Activated CD4-positive, CD25-positive, alpha-beta regulatory T cell treated with anti-CD3 and anti-CD28 coated beads, Interleukin-2, amount 50 U/mL, for 16 hours (primary cell): ENCODE measurements at regions not wholly inside any gene's neighbourhood (a gene's known extent, or its start where the extent isn't known, plus 50 kb on each side); places are given as distances from the start of the nearest gene placed in this dataset.
"Not testable (repeated sequence)": the region's sequence is repeated elsewhere in the genome, so short reads cannot be mapped to it uniquely, and the experiment has no call there.

Source experiments
- DNase-seq: peaks from one replicate; pipeline ENCODE4 v3.0.0-alpha.2; 2020; ENCODE audit warnings: low read depth, low spot score

GRCh38 chr4:66439508-66439907 is 769.2 kb upstream of the EPHA5 start:
- no peak for DNase-seq

- no peak for DNase-seq
These were observed 763.4 kb upstream of the EPHA5 start for GRCh38 chr4:66433706-66434105.

GRCh38 chr4:66430856-66431255 is 760.6 kb upstream of the EPHA5 start:
- DNase-seq, result no peak

- no peak for DNase-seq
These were observed 759.0 kb upstream of the EPHA5 start for GRCh38 chr4:66429276-66429675.

DNA sequence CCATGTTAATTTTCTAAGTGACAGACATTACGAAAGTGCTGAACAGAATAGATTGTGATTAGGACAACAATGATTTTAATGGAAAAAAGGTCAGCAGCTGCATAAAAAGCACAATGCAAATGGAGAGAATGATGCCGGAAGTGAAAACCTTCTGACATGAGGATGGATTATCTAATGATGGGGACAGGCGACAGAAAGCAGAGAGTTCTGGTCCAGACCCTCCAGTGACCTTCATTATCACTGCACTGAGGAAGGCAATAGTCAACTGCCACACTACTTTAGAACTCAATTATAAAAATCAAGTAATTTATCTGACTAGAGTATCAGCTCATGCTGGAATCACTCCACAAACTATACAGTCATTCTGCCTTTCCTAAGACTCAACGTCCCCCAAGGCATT is 746.1 kb upstream of the EPHA5 start:
- DNase-seq, result no peak

DNA sequence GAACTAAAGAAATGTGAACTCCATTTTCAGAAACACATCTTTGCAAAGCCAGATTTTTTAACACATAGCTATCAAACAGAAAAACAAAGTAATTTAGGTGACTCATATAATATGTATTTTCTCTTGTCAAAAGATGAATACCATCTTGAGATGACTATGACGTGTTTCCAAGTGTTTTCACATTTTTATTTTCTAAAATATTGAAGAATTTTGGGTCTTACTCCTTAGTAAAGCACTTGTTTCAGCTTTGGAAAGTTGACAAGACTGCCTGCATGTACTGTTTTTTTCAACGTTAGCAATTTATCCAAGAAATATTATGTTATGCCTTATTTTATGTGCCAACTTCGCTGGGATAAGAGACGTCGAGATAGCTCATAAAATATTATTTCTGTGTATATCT is 733.9 kb upstream of the EPHA5 start:
- no peak for DNase-seq

DNA sequence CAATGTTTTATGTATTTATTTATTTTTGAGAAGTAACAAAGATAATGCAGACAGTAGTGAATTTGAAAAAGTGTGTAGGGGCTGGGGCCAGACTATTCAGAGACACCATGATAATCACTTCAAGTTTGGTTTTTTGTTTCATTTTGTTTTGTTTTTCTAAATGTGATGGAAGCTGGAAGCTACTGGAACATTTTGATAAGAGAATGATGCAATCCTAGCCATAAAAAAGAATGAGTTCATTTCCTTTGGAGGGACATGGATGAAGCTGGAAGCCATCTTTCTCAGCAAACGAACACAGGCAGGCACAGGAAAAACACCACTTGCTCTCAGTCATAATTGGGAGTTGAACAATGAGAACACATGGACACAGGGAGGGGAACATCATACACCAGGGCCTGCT is 706.6 kb upstream of the EPHA5 start:
- no peak for DNase-seq

- DNase-seq, result no peak
These were observed 706.1 kb upstream of the EPHA5 start for GRCh38 chr4:66376396-66376795.

- no peak for DNase-seq
These were observed 703.0 kb upstream of the EPHA5 start for GRCh38 chr4:66373268-66373667.

DNA sequence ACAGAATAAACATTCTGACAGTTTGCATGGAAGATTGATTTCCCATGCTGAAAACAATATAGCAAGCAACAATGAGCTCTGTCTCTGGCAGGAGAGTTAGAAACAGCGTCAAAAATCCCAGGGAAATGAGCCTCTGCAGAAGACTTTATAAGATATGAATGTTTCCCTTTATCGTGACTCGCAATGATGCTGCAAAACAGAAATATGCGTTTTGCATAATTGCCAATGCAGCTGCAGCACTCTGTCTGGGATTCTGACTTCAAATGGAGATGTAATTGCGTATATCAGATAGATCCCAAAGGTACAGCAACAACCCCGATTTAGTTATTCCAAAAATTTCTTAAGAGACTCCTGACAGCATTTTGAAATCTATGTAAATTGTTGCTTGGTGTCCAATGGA is 702.4 kb upstream of the EPHA5 start:
- DNase-seq, result no peak

GRCh38 chr4:66367043-66367660 is 696.9 kb upstream of the EPHA5 start:
- DNase-seq, result no peak

DNA sequence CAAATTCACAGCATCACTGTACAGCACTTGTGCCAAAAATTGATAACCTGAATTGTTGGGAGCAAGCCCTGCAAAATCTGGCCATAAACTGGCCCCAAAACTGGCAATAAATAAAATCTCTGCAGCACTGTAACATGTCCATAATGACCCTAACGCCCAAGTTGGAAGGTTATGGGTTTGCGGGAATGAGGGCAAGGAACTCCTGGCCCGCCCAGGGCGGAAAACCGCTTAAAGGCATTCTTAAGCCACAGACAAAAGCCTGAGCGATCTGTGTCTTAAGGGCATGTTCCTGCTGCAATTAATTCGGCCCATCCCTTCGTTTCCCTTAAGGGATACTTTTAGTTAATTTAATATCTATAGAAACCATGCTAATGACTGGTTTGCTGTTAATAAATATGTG is 690.1 kb upstream of the EPHA5 start:
- DNase-seq, result not testable (repeated sequence)

- DNase-seq, result no peak
These were observed 687.0 kb upstream of the EPHA5 start for GRCh38 chr4:66357316-66357715.

- no peak for DNase-seq
These were observed 685.0 kb upstream of the EPHA5 start for GRCh38 chr4:66355328-66355727.

DNA sequence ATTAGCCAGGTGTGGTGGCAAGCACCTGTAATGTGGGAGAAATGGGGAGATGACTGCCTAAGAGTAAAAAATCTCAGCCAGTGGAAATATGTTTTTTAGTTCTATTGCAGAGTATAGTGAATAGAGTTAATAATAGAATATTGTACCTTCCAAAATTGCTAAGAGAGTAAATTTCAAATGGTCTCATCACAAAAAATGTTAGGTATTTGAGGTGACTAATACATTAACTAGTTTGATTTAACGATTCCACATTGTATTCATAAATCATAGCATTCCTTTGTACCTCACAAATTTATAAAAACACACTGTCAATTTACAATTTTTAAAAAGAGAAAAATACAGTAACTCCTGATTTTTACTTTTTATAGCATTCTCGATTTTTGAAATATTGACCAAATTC is 681.5 kb upstream of the EPHA5 start:
- DNase-seq, result no peak

GRCh38 chr4:66340286-66340893 is 670.1 kb upstream of the EPHA5 start:
- DNase-seq, result no peak

DNA sequence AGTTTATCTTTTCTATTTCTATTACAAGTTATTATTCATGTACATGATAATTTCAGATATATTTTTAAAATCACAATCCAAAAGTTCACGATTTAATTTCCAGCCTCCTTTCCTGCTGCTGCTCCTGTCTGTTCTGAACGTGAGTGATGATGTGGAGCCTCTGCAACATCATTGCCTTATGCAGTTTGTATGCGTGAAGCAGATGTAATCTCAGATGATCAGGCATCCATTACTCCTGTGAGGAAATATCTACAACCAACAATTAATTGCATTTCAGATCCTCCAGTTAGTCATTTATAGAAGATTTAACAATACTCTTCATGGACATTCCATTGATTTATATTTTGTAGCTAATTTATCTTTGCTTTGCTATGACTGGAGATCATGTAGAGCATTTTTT is 668.7 kb upstream of the EPHA5 start:
- no peak for DNase-seq

DNA sequence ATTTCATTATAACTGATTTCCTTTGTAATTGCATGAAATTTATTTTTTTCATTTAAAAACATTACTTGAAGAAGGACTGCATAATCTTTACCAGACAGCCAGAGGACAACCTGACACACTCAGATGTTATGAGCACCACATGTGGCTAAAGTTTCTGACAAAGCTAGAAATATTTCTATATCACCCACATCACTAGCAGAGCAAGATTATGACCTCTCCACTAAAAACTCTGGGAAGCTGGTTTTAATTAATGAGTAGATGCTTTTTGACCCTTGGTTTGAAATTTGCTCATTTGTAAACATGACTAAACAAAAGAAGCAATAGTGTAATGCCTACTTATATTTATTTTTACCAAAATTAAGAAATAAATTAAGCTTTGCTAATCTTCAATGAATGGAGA is 661.5 kb upstream of the EPHA5 start:
- DNase-seq, result no peak

- no peak for DNase-seq
These were observed 659.8 kb upstream of the EPHA5 start for GRCh38 chr4:66330125-66330524.

DNA sequence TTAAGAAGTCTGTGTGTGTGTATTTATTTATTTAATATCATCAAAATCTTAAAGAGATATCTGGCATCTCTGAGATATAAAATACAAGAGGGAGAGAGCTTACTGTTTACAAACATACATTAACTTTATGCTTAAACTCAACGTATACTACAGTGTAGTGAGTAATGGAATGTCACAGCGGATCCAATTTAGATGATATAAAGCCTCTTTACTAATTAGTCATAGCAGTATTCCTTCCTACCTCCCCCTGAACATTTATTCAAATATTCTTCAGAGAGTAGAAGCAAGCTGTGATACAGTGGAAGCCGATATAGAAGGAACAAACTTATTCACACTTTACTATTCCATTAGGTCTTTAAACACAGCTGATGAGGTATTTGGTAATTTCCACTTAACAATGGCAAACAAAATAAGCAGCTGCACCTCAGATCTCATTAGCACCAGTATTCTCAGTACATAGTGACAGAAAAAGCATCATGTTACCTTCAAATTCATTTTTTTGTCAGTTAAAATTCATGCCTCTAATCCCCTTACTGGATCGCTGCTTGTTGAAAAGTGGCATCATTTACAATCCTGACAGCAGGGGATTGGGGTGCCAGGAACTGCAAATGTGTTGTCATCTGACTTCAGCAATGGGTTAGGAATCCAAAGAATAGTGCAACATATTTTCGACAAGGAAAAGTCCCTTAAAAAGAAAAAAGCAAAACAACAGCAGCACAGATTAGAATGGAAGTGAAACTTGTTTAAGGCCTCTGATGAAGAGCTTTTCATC is 658.7 kb upstream of the EPHA5 start:
- DNase-seq, result no peak

GRCh38 chr4:66307641-66308438 is 637.6 kb upstream of the EPHA5 start:
- no peak for DNase-seq

- no peak for DNase-seq
These were observed 630.1 kb upstream of the EPHA5 start for GRCh38 chr4:66300336-66300934.
